ENCODE measurements at regions not wholly inside any gene's neighbourhood (a gene's known extent, or its start where the extent isn't known, plus 50 kb on each side); places are given as distances from the start of the nearest gene placed in this dataset.
"Not testable (repeated sequence)": the region's sequence is repeated elsewhere in the genome, so short reads cannot be mapped to it uniquely, and the experiment has no call there.

DNA sequence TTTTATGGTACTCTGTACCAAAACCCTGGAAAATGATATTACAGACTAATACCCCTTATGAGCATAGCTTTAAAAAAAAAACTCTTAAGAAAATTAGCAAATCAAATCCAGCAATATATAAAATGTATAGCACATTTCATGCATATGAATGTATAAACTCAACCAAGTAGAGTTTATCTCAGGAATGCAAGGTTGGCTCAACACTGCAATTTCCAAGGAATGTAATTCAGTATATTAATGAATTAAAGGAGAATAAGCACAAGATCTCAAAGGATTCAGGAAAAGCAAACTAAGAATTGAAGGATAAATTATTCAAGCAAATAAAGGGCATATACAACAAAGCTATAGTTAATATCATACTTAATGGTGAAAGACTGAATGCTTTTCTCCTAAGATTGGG, 61.9 kb upstream of the RPL38 start:
- Histone ChIP-seq H3K27me3 (ENCODE audit: low read depth, low read length) (peaks cover 10% of the 10 kb centered on the region; the same call in 1 of the 2 replicates), H3K4me2 (ENCODE audit: low read length) (no peak overlapping the region), H4K20me1 (ENCODE audit: insufficient read depth, low read length) (no peaks in the 10 kb centered on the region), H3K9ac (ENCODE audit: low read length) (no peak overlapping the region), H3K9me3 (ENCODE audit: insufficient read depth, low read length) (peaks cover 19% of the 10 kb centered on the region), H3K79me2 (ENCODE audit: low read length) (no peaks in the 10 kb centered on the region), H3K27ac (ENCODE audit: low read length) (no peak overlapping the region), H3K36me3 (replicated peaks; ENCODE audit: low read depth, low read length) (no peaks in the 10 kb centered on the region), H3K4me3 (ENCODE audit: low read length) (no peak overlapping the region), H3K4me1 (ENCODE audit: low read length) (no peaks in the 10 kb centered on the region), H2AFZ (ENCODE audit: low read depth, low read length) (no peak overlapping the region)
- TF ChIP-seq, protein P1, sequence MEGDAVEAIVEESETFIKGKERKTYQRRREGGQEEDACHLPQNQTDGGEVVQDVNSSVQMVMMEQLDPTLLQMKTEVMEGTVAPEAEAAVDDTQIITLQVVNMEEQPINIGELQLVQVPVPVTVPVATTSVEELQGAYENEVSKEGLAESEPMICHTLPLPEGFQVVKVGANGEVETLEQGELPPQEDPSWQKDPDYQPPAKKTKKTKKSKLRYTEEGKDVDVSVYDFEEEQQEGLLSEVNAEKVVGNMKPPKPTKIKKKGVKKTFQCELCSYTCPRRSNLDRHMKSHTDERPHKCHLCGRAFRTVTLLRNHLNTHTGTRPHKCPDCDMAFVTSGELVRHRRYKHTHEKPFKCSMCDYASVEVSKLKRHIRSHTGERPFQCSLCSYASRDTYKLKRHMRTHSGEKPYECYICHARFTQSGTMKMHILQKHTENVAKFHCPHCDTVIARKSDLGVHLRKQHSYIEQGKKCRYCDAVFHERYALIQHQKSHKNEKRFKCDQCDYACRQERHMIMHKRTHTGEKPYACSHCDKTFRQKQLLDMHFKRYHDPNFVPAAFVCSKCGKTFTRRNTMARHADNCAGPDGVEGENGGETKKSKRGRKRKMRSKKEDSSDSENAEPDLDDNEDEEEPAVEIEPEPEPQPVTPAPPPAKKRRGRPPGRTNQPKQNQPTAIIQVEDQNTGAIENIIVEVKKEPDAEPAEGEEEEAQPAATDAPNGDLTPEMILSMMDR (IDR thresholded peaks at IDR 0.05; ENCODE audit: low read depth, low read length): no peak
- TF ChIP-seq EZH2phosphoT487 (IDR thresholded peaks at IDR 0.05; ENCODE audit: low read depth): no peak

DNA sequence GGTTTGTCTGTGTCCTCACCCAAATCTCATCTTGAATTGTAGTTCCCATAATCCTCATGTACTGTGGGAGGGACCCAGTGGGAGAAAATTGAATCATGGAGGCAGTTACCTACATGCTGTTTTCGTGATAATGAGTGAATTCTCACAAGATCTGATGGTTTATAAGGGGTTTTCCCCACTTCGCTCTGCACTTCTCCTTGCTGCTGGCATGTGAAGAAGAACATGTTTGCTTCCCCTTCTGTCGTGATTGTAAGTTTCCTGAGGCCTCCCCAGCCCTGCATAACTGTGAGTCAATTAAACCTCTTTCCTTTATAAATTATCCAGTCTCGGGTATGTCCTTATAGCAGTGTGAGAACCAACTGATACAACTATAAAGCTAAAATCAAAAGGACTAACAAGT, 60.2 kb upstream of the RPL38 start:
- H3K9ac ChIP-seq (ENCODE audit: low read length); H4K20me1 ChIP-seq (ENCODE audit: insufficient read depth, low read length); H3K27me3 ChIP-seq (ENCODE audit: low read depth, low read length); H3K36me3 ChIP-seq (replicated peaks; ENCODE audit: low read depth, low read length); H3K4me3 ChIP-seq (ENCODE audit: low read length); H3K27ac ChIP-seq (ENCODE audit: low read length); H2AFZ ChIP-seq (ENCODE audit: low read depth, low read length); H3K79me2 ChIP-seq (ENCODE audit: low read length); H3K4me2 ChIP-seq (ENCODE audit: low read length); H3K4me1 ChIP-seq (ENCODE audit: low read length): not testable (repeated sequence)
- H3K9me3 ChIP-seq (ENCODE audit: insufficient read depth, low read length): peaks cover 19% of the 10 kb centered on the region

DNA sequence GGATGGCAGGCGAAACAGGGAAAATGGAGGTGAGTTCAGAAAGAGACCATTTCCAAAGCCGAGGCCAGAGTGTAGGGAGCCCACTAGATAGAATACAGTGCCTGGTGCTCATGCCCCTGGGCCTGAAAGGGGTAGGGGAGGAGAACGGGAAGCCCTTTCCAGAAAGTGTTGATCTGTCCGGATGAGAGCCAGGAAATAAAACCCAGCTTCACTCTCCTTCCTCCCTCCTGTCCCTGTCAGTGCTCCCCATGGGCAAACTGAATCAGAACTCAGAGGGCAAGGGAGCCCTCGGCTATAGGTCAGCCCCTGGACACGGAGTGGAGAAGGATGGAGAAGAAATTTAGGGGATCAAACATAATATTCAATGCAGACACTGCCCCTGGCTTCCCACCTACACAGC, 57.7 kb upstream of the RPL38 start:
- no peak for TF ChIP-seq EZH2phosphoT487 (IDR thresholded peaks at IDR 0.05; ENCODE audit: low read depth)
- H2AFZ ChIP-seq (ENCODE audit: low read depth, low read length): no peak overlapping the region
- H3K27me3 ChIP-seq (ENCODE audit: low read depth, low read length): no peaks in the 10 kb centered on the region
- H3K27ac ChIP-seq (ENCODE audit: low read length): no peak overlapping the region
- no peaks in the 10 kb centered on the region for H3K79me2 ChIP-seq (ENCODE audit: low read length)
- H3K4me3 ChIP-seq (ENCODE audit: low read length): no peak overlapping the region
- no peak overlapping the region for H3K4me2 ChIP-seq (ENCODE audit: low read length)
- H3K9me3 ChIP-seq (ENCODE audit: insufficient read depth, low read length): peaks cover 16% of the 10 kb centered on the region
- H3K4me1 ChIP-seq (ENCODE audit: low read length): no peaks in the 10 kb centered on the region
- no peaks in the 10 kb centered on the region for H3K36me3 ChIP-seq (replicated peaks; ENCODE audit: low read depth, low read length)
- H3K9ac ChIP-seq (ENCODE audit: low read length): no peak overlapping the region
- H4K20me1 ChIP-seq (ENCODE audit: insufficient read depth, low read length): no peaks in the 10 kb centered on the region

DNA sequence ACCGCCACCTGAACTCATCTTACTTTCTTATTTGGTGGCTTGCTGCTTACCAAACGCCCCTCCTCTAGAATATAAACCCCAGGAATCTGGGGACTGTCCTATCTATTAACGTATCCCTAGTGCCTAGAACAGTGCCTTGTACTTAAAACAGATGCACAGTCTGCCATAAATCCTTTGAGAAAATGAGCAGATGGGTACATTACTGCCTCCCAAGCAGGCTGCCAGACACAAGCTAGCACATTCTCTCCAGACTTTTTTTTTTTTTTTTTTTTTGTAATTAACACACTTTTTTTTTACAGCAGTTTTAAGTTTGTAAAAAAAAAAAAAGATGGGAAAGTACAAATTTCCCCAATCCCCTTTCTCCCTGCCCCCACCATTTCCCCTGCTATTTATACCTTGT, 57.3 kb upstream of the RPL38 start:
- Histone ChIP-seq H3K79me2 (ENCODE audit: low read length) (no peaks in the 10 kb centered on the region), H3K4me2 (ENCODE audit: low read length) (no peak overlapping the region), H2AFZ (ENCODE audit: low read depth, low read length) (no peak overlapping the region), H3K9ac (ENCODE audit: low read length) (no peak overlapping the region), H3K4me3 (ENCODE audit: low read length) (no peak overlapping the region), H3K4me1 (ENCODE audit: low read length) (no peaks in the 10 kb centered on the region), H4K20me1 (ENCODE audit: insufficient read depth, low read length) (no peaks in the 10 kb centered on the region), H3K9me3 (ENCODE audit: insufficient read depth, low read length) (peaks cover 16% of the 10 kb centered on the region), H3K27ac (ENCODE audit: low read length) (no peak overlapping the region), H3K27me3 (ENCODE audit: low read depth, low read length) (no peaks in the 10 kb centered on the region), H3K36me3 (replicated peaks; ENCODE audit: low read depth, low read length) (no peaks in the 10 kb centered on the region)
- TF ChIP-seq, protein P1 (IDR thresholded peaks at IDR 0.05; ENCODE audit: low read depth, low read length): no peak
- no peak for TF ChIP-seq EZH2phosphoT487 (IDR thresholded peaks at IDR 0.05; ENCODE audit: low read depth)

DNA sequence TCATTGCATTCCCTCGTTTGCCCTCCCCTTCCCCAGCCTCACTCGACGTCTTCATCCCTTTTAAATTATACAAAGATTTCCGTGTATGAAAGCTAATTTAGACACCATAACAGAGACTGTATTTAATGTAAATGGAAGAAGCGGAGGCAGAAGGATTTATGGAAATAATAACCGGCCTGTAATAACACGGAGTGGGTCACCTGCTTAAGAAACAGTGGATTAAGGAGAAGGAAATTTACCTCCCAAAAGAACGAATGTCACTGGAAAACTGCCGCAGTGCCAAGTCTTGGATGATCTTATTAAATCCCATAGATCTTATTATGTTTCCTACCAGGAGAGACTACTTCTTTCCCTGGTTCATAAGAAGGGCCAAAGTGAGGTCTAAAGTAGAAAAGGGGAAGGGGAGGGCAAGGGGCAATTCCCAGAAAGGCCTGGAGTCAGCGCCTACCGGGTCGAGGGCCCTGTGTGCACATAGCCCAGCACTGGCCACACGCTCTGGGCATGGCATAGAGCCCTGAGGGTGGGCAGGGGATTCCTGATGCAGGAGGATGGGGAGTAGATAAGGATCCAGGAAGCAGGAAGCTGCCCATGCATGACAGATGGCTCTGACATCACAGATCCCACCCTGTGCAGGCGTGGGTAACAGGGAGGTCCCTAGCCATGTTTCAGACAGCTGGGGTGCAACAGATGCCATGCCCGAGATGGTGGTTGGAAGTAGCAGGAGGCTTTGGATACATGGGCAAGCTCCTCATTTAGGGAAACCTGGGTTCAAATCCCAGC, 56.2 kb upstream of the RPL38 start:
- Histone ChIP-seq H3K27me3 (ENCODE audit: low read depth, low read length) (no peaks in the 10 kb centered on the region), H3K4me1 (ENCODE audit: low read length) (no peaks in the 10 kb centered on the region), H3K36me3 (replicated peaks; ENCODE audit: low read depth, low read length) (no peaks in the 10 kb centered on the region), H4K20me1 (ENCODE audit: insufficient read depth, low read length) (no peaks in the 10 kb centered on the region), H3K27ac (ENCODE audit: low read length) (no peak overlapping the region), H3K4me3 (ENCODE audit: low read length) (no peak overlapping the region), H3K9ac (ENCODE audit: low read length) (no peak overlapping the region), H3K9me3 (ENCODE audit: insufficient read depth, low read length) (peaks cover 10% of the 10 kb centered on the region), H3K79me2 (ENCODE audit: low read length) (no peaks in the 10 kb centered on the region), H2AFZ (ENCODE audit: low read depth, low read length) (no peak overlapping the region), H3K4me2 (ENCODE audit: low read length) (no peak overlapping the region)
- TF ChIP-seq, protein P1 (IDR thresholded peaks at IDR 0.05; ENCODE audit: low read depth, low read length): no peak
- TF ChIP-seq EZH2phosphoT487 (IDR thresholded peaks at IDR 0.05; ENCODE audit: low read depth): no peak

Measured in OCI-LY3 (cell line).